A549 (cell line): ENCODE measurements at regions not wholly inside any gene's neighbourhood (a gene's known extent, or its start where the extent isn't known, plus 50 kb on each side); places are given as distances from the start of the nearest gene placed in this dataset.

Experiments
- ATAC-seq, 2 experiments: fragments of 200-7000 bp in 1 of 2; fragments of >200 bp in 1 of 2; cut with Nextera tagmentation in 1 of 2; cut with Tn5 transposase in 1 of 2; 3 replicates each; pipeline versions ENCODE4 v1.8.0 to v1.9.1; 2018 to 2020; ENCODE audit warnings: mild to moderate bottlenecking in 1 of 2, moderate library complexity in 1 of 2
- CTCF ChIA-PET: fragments of 300-600 bp; sonication (Branson Sonifier 250); formaldehyde crosslinking; extraction: SDS; loops from one replicate; lab custom pipeline; 2021; ENCODE audit warnings: antibody characterized with exemption, inconsistent platforms; lab: Yijun Ruan, JAX
- POLR2A ChIA-PET: fragments of 350-600 bp; formaldehyde crosslinking; extraction: SDS; loops from one replicate; lab custom pipeline; 2021; ENCODE audit warnings: antibody characterized with exemption, inconsistent platforms; lab: Yijun Ruan, JAX
- DNase-seq, 2 experiments: peaks; one replicate each; pipeline versions ENCODE4 v3.0.0 to v3.0.0-alpha.2; 2011 to 2016; ENCODE audit warnings: low read depth in 1 of 2, low spot score in 1 of 2
- FAIRE-seq: peaks from 2 replicates; lab custom pipeline; 2011; peaks lifted over from hg19 to GRCh38; lab: Jason Lieb, UNC
- H3K27ac ChIP-seq, 2 experiments: fragments of >200 bp; sonication (Bioruptor Twin); formaldehyde crosslinking; 3 replicates each; pipeline ENCODE4 v1.5.1; 2016 to 2017
- H3K4me1 ChIP-seq: fragments of >200 bp; sonication (Bioruptor Twin); formaldehyde crosslinking; 3 replicates; pipeline ENCODE4 v1.6.1; 2016
- H3K4me2 ChIP-seq: fragments of >200 bp; sonication (Bioruptor Twin); formaldehyde crosslinking; 3 replicates; pipeline ENCODE4 v1.6.1; 2016
- H3K4me3 ChIP-seq: fragments of >200 bp; sonication (Bioruptor Twin); formaldehyde crosslinking; 3 replicates; pipeline ENCODE4 v1.5.1; 2016
- H3K9me3 ChIP-seq: fragments of >200 bp; sonication (Bioruptor Twin); formaldehyde crosslinking; 3 replicates; pipeline ENCODE4 v1.6.1; 2016
- CBX2 ChIP-seq: fragments of 200-600 bp; sonication (generic); IDR thresholded peaks from 2 replicates; pipeline ENCODE4 v1.6.1; 2016; ENCODE audit warnings: low read depth, mild to moderate bottlenecking, borderline replicate concordance
- CBX8 ChIP-seq: fragments of 200-600 bp; sonication (generic); IDR thresholded peaks from 2 replicates; pipeline ENCODE4 v1.6.1; 2016
- CEBPB ChIP-seq, 2 experiments: fragments of >200 bp in 1 of 2; sonication (Bioruptor Twin) in 1 of 2; formaldehyde crosslinking in 1 of 2; IDR thresholded peaks; 2 replicates each; pipeline ENCODE4 v1.6.1; 2012 to 2016
- CHD2 ChIP-seq: fragments of 150-350 bp; IDR thresholded peaks from 2 replicates; pipeline ENCODE4 v1.6.1; 2014; ENCODE audit warnings: low read length; ENCODE audit not compliant: partially characterized antibody
- EHF ChIP-seq: fragments of 250-450 bp; sonication (Bioruptor Pico); IDR thresholded peaks from 2 replicates; pipeline ENCODE4 v1.5.0; 2020; ENCODE audit warnings: mild to moderate bottlenecking
- EHMT2 ChIP-seq: fragments of 200-600 bp; sonication (generic); IDR thresholded peaks from 2 replicates; pipeline ENCODE4 v1.6.1; 2016; ENCODE audit warnings: antibody characterized with exemption, low read depth, mild to moderate bottlenecking, moderate library complexity
- FOXS1 ChIP-seq: fragments of 250-450 bp; sonication (Bioruptor Pico); IDR thresholded peaks from 2 replicates; pipeline ENCODE4 v1.5.0; 2020; ENCODE audit warnings: mild to moderate bottlenecking, moderate library complexity
- HOXA7 ChIP-seq: fragments of 250-450 bp; sonication (Bioruptor Pico); IDR thresholded peaks from 2 replicates; pipeline ENCODE4 v1.5.0; 2020; ENCODE audit warnings: mild to moderate bottlenecking, moderate library complexity
- HOXB5 ChIP-seq: fragments of 250-450 bp; sonication (Bioruptor Pico); IDR thresholded peaks from 2 replicates; pipeline ENCODE4 v1.5.0; 2020; ENCODE audit warnings: mild to moderate bottlenecking, moderate library complexity
- JUNB ChIP-seq: fragments of >200 bp; sonication (Bioruptor Twin); formaldehyde crosslinking; IDR thresholded peaks from 2 replicates; pipeline ENCODE4 v1.6.1; 2016
- MAZ ChIP-seq: fragments of 150-350 bp; IDR thresholded peaks from 2 replicates; pipeline ENCODE4 v1.6.1; 2014; ENCODE audit warnings: antibody characterized with exemption, low read depth, low read length, borderline replicate concordance
- MYC ChIP-seq: IDR thresholded peaks from 2 replicates; pipeline ENCODE4 v1.6.1; 2012; ENCODE audit warnings: mild to moderate bottlenecking, inconsistent platforms, low read length, improper control_type of control experiment, borderline replicate concordance
- NFE2L2 ChIP-seq: fragments of 150-350 bp; conservative IDR thresholded peaks from 2 replicates; pipeline ENCODE4 v1.6.1; 2014; ENCODE audit warnings: low read length
- NPAS2 ChIP-seq: fragments of 250-450 bp; sonication (Bioruptor Pico); IDR thresholded peaks from 2 replicates; pipeline ENCODE4 v1.8.0; 2022; ENCODE audit warnings: mild to moderate bottlenecking, moderate library complexity, borderline replicate concordance
- RARB ChIP-seq: fragments of 250-450 bp; sonication (Bioruptor Pico); IDR thresholded peaks from 2 replicates; pipeline ENCODE4 v1.8.0; 2021; ENCODE audit warnings: mild to moderate bottlenecking, moderate library complexity
- SMC3 ChIP-seq: fragments of >200 bp; sonication (Bioruptor Twin); formaldehyde crosslinking; IDR thresholded peaks from 3 replicates; pipeline ENCODE4 v1.6.1; 2018; ENCODE audit warnings: inconsistent platforms
- SREBF2 ChIP-seq: fragments of 450-650 bp; IDR thresholded peaks from 2 replicates; pipeline ENCODE4 v1.6.1; 2014; ENCODE audit warnings: mild to moderate bottlenecking, moderate library complexity
- WGBS: methylation state at CpG from one replicate; pipeline ENCODE4 v1.1.6; 2017; ENCODE audit errors: missing lambda C conversion rate; 5-methylcytosine and 5-hydroxymethylcytosine counted together
- TF ChIP-seq, protein P1 (sequence below): fragments of 450-650 bp; IDR thresholded peaks from 2 replicates; pipeline ENCODE4 v1.6.1; 2014; ENCODE audit warnings: antibody characterized with exemption
- TF ChIP-seq, protein P2 (sequence below): IDR thresholded peaks from 2 replicates; pipeline ENCODE4 v1.6.1; 2012
- TF ChIP-seq, protein P3 (sequence below): fragments of 200-600 bp; sonication (generic); IDR thresholded peaks from 2 replicates; pipeline ENCODE4 v1.6.1; 2016; ENCODE audit warnings: antibody characterized with exemption, mild to moderate bottlenecking, moderate library complexity
- TF ChIP-seq, protein P4 (sequence below): fragments of >200 bp; sonication (Bioruptor Twin); formaldehyde crosslinking; IDR thresholded peaks from 3 replicates; pipeline ENCODE4 v1.5.1; 2016

DNA sequence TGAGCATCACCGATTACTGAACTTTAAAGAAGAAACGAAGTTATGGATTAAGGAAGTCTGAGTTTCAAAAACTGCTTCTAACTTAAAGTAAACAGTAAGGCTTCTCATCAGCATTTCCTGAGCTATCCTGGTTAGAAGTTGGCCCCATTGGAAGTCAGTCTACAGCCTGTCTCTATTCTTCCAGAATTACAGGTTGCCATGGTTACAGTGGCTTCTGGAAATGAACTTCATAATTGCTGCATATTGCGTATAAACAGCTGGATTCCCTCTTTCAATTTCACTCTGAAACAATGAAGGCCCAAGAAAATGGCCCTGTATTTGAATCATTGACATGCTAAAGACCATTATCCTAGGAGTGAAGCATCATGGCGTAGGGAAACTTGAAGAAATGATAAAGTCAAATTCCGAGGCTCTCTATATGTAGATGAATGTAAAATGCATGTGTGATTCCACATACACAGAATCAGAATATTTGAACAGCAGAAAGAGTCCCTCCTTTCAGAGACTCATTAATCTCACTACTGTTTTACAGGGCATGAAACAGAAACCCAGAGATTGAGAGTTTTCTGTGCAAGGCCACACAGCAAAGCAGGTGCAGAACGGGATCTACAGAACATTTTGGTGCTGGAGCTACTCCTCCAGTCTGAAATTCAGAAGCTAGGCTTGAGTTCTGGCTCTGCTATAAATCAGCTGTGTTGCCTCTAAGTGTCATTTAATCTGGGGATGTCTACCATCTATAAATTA, 856.4 kb upstream of the CELF4 start:
- Histone ChIP-seq H3K4me3 (no peak overlapping the region), H3K4me1 (no peaks in the 10 kb centered on the region), H3K9me3 (no peaks in the 10 kb centered on the region), H3K27ac (no peak overlapping the region), H3K4me2 (no peak overlapping the region)
- FAIRE-seq (no peak), ATAC-seq (no peak), DNase-seq (no peak)
- ChIA-PET POLR2A (no interaction called here), CTCF (no interaction called here)
- no peak for TF ChIP-seq SREBF2
- TF ChIP-seq HOXB5: no peak
- TF ChIP-seq, protein P1, sequence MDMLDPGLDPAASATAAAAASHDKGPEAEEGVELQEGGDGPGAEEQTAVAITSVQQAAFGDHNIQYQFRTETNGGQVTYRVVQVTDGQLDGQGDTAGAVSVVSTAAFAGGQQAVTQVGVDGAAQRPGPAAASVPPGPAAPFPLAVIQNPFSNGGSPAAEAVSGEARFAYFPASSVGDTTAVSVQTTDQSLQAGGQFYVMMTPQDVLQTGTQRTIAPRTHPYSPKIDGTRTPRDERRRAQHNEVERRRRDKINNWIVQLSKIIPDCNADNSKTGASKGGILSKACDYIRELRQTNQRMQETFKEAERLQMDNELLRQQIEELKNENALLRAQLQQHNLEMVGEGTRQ: no peak
- no peak for TF ChIP-seq NFE2L2
- TF ChIP-seq EHF (CRISPR knock-in tag): no peak
- TF ChIP-seq EHMT2: no peak
- TF ChIP-seq MYC: no peak
- no peak for TF ChIP-seq FOXS1 (CRISPR knock-in tag)
- no peak for TF ChIP-seq NPAS2
- TF ChIP-seq RARB: no peak
- TF ChIP-seq, protein P2, sequence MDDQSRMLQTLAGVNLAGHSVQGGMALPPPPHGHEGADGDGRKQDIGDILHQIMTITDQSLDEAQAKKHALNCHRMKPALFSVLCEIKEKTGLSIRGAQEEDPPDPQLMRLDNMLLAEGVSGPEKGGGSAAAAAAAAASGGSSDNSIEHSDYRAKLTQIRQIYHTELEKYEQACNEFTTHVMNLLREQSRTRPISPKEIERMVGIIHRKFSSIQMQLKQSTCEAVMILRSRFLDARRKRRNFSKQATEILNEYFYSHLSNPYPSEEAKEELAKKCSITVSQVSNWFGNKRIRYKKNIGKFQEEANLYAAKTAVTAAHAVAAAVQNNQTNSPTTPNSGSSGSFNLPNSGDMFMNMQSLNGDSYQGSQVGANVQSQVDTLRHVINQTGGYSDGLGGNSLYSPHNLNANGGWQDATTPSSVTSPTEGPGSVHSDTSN: no peak
- TF ChIP-seq CHD2: no peak
- no peak for TF ChIP-seq SMC3
- no peak for TF ChIP-seq MAZ
- TF ChIP-seq CBX2: no peak
- TF ChIP-seq, protein P3, sequence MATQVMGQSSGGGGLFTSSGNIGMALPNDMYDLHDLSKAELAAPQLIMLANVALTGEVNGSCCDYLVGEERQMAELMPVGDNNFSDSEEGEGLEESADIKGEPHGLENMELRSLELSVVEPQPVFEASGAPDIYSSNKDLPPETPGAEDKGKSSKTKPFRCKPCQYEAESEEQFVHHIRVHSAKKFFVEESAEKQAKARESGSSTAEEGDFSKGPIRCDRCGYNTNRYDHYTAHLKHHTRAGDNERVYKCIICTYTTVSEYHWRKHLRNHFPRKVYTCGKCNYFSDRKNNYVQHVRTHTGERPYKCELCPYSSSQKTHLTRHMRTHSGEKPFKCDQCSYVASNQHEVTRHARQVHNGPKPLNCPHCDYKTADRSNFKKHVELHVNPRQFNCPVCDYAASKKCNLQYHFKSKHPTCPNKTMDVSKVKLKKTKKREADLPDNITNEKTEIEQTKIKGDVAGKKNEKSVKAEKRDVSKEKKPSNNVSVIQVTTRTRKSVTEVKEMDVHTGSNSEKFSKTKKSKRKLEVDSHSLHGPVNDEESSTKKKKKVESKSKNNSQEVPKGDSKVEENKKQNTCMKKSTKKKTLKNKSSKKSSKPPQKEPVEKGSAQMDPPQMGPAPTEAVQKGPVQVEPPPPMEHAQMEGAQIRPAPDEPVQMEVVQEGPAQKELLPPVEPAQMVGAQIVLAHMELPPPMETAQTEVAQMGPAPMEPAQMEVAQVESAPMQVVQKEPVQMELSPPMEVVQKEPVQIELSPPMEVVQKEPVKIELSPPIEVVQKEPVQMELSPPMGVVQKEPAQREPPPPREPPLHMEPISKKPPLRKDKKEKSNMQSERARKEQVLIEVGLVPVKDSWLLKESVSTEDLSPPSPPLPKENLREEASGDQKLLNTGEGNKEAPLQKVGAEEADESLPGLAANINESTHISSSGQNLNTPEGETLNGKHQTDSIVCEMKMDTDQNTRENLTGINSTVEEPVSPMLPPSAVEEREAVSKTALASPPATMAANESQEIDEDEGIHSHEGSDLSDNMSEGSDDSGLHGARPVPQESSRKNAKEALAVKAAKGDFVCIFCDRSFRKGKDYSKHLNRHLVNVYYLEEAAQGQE: no peak
- TF ChIP-seq, protein P4, sequence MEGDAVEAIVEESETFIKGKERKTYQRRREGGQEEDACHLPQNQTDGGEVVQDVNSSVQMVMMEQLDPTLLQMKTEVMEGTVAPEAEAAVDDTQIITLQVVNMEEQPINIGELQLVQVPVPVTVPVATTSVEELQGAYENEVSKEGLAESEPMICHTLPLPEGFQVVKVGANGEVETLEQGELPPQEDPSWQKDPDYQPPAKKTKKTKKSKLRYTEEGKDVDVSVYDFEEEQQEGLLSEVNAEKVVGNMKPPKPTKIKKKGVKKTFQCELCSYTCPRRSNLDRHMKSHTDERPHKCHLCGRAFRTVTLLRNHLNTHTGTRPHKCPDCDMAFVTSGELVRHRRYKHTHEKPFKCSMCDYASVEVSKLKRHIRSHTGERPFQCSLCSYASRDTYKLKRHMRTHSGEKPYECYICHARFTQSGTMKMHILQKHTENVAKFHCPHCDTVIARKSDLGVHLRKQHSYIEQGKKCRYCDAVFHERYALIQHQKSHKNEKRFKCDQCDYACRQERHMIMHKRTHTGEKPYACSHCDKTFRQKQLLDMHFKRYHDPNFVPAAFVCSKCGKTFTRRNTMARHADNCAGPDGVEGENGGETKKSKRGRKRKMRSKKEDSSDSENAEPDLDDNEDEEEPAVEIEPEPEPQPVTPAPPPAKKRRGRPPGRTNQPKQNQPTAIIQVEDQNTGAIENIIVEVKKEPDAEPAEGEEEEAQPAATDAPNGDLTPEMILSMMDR: no peak
- 5% methylated on average over 6 of the region's 6 CpGs for WGBS

DNA sequence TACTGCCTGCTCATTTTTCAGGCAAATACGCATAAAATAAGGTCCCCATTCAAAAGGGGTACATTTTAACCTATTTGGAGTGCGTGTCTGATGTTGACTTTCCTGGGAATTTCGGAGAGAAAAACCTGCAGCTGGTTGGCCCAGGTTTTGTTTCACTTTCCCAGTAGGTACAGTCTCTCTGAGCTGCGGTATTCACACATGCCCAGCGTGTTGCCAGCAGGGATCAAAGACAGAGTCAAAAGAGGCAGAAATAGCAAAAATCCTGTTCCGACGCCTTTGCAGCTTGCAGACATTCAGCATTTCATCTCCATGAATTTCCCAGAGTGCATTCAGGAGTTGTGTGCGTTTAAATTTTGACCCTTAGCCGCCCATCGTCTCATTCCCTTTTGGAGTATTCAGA, 855.4 kb upstream of the CELF4 start:
- no peak overlapping the region for H3K4me2 ChIP-seq
- ATAC-seq (no peak), DNase-seq (no peak)
- POLR2A ChIA-PET: no interaction called here
- CTCF ChIA-PET: no interaction called here
- no peaks in the 10 kb centered on the region for H3K9me3 ChIP-seq
- no peaks in the 10 kb centered on the region for H3K4me1 ChIP-seq
- no peak overlapping the region for H3K4me3 ChIP-seq
- no peak for TF ChIP-seq JUNB
- no peak for TF ChIP-seq CBX8
- no peak for TF ChIP-seq HOXA7 (CRISPR knock-in tag)
- TF ChIP-seq CEBPB (IDR thresholded peaks at IDR 0.05): no peak
- TF ChIP-seq, all 56 proteins: peak for 0
- no peak overlapping the region for H3K27ac ChIP-seq
- no peak for FAIRE-seq
- WGBS: 2% methylated on average over 8 of the region's 10 CpGs
